ENCODE measurements at regions not wholly inside any gene's neighbourhood (a gene's known extent, or its start where the extent isn't known, plus 50 kb on each side); places are given as distances from the start of the nearest gene placed in this dataset.

- no peak for TF ChIP-seq JUN (CRISPR knock-in tag; IDR thresholded peaks at IDR 0.05)
- no peak for TF ChIP-seq ATF3 (CRISPR knock-in tag; conservative IDR thresholded peaks at IDR 0.05)
- TF ChIP-seq SMAD3 (CRISPR knock-in tag; IDR thresholded peaks at IDR 0.05; ENCODE audit: borderline replicate concordance) = no peak
- no peak for ATAC-seq
- Mint-ChIP-seq H3K36me3 (peaks cover 61% of the 10 kb centered on the region), H3K9me3 (peaks cover 30% of the 10 kb centered on the region), H3K27me3 (ENCODE audit: low read depth) (peaks cover 6% of the 10 kb centered on the region; the same call in 1 of the 2 replicates), H3K4me3 (no peak overlapping the region), H3K4me1 (peaks cover 4% of the 10 kb centered on the region; the same call in 1 of the 2 replicates), H3K27ac (no peak overlapping the region)
- POLR2A ChIA-PET = no interaction called here
- DNase-seq (ENCODE audit: low spot score) = no peak
- CTCF ChIA-PET = no interaction called here
Observed at GRCh38 chr1:232196042-232196441, 433.9 kb downstream of the SIPA1L2 start.

- DNase-seq (ENCODE audit: low spot score) (no peak), ATAC-seq (no peak)
- H3K4me1 Mint-ChIP-seq = peaks cover 9% of the 10 kb centered on the region
- H3K4me3 Mint-ChIP-seq = no peak overlapping the region
- TF ChIP-seq RELA (CRISPR knock-in tag; IDR thresholded peaks at IDR 0.05; ENCODE audit: borderline replicate concordance) (no peak), TEAD4 (CRISPR knock-in tag; IDR thresholded peaks at IDR 0.05) (no peak), TEAD1 (CRISPR knock-in tag; IDR thresholded peaks at IDR 0.05) (no peak), NFYB (CRISPR knock-in tag; conservative IDR thresholded peaks at IDR 0.05; ENCODE audit: low read depth) (no peak), ZNF416 (CRISPR knock-in tag; IDR thresholded peaks at IDR 0.05) (no peak), OVOL2 (CRISPR knock-in tag; IDR thresholded peaks at IDR 0.05; ENCODE audit: borderline replicate concordance) (no peak), EMX1 (CRISPR knock-in tag; IDR thresholded peaks at IDR 0.05) (no peak), ZNF121 (CRISPR knock-in tag; IDR thresholded peaks at IDR 0.05) (no peak), FOXJ3 (CRISPR knock-in tag; IDR thresholded peaks at IDR 0.05; ENCODE audit: borderline replicate concordance) (no peak), CTCF (IDR thresholded peaks at IDR 0.05) (no peak), JUN (CRISPR knock-in tag; IDR thresholded peaks at IDR 0.05) (no peak), USF1 (CRISPR knock-in tag; IDR thresholded peaks at IDR 0.05) (no peak), SOX15 (CRISPR knock-in tag; IDR thresholded peaks at IDR 0.05) (no peak), ATF6 (CRISPR knock-in tag; IDR thresholded peaks at IDR 0.05) (no peak), MYBL2 (CRISPR knock-in tag; IDR thresholded peaks at IDR 0.05) (no peak), GTF2I (CRISPR knock-in tag; conservative IDR thresholded peaks at IDR 0.05) (no peak), E2F5 (CRISPR knock-in tag; IDR thresholded peaks at IDR 0.05) (no peak)
- POLR2A ChIA-PET = no interaction called here
- no peak overlapping the region for H3K27ac Mint-ChIP-seq
- H3K27me3 Mint-ChIP-seq (ENCODE audit: low read depth) = peaks cover 4% of the 10 kb centered on the region; the same call in 1 of the 2 replicates
- peaks cover 16% of the 10 kb centered on the region for H3K9me3 Mint-ChIP-seq
- H3K36me3 Mint-ChIP-seq = peaks cover 47% of the 10 kb centered on the region
- CTCF ChIA-PET = no interaction called here
Observed at GRCh38 chr1:232194424-232194823, 435.5 kb downstream of the SIPA1L2 start.

GRCh38 chr1:232193451-232193783, 436.5 kb downstream of the SIPA1L2 start:
- H3K9me3 Mint-ChIP-seq = peaks cover 10% of the 10 kb centered on the region
- CTCF ChIA-PET = interaction anchor here (1.4 kb wide), 1 partner anchor 18 kb away, joined by 4 read pairs; no protein-coding TSS in a partner anchor
- H3K36me3 Mint-ChIP-seq = peaks cover 45% of the 10 kb centered on the region
- ATAC-seq (no peak), DNase-seq (ENCODE audit: low spot score) (no peak)
- POLR2A ChIA-PET = interaction anchor here (0.6 kb wide), 1 partner anchor 33 kb away, joined by 3 read pairs; no protein-coding TSS in a partner anchor
- no peak overlapping the region for H3K27ac Mint-ChIP-seq
- no peak overlapping the region for H3K4me3 Mint-ChIP-seq
- peaks cover 10% of the 10 kb centered on the region for H3K4me1 Mint-ChIP-seq
- peaks cover 4% of the 10 kb centered on the region; the same call in 1 of the 2 replicates for H3K27me3 Mint-ChIP-seq (ENCODE audit: low read depth)
- TF ChIP-seq ETV6 (CRISPR knock-in tag; IDR thresholded peaks at IDR 0.05) (no peak), GRHL2 (CRISPR knock-in tag; IDR thresholded peaks at IDR 0.05; ENCODE audit: insufficient replicate concordance, severe bottlenecking) (no peak), STAT6 (CRISPR knock-in tag; conservative IDR thresholded peaks at IDR 0.05; ENCODE audit: low read depth) (no peak), ATF6 (CRISPR knock-in tag; IDR thresholded peaks at IDR 0.05) (no peak), IRF1 (CRISPR knock-in tag; IDR thresholded peaks at IDR 0.05) (no peak), ZNF416 (CRISPR knock-in tag; IDR thresholded peaks at IDR 0.05) (no peak)
